ENCODE measurements at regions not wholly inside any gene's neighbourhood (a gene's known extent, or its start where the extent isn't known, plus 50 kb on each side); places are given as distances from the start of the nearest gene placed in this dataset.

GRCh38 chr2:136497709-136498108 is 267.6 kb upstream of the THSD7B start:
- no peak overlapping the region for H3K4me2 ChIP-seq (ENCODE audit: insufficient read depth, low read length)
- H3K79me2 ChIP-seq (ENCODE audit: insufficient read depth, low read length): no peaks in the 10 kb centered on the region
- no peak for DNase-seq
- H3K4me3 ChIP-seq (ENCODE audit: low read depth in 1 of 2, low read length in 2 of 2): no peak overlapping the region
- no peaks in the 10 kb centered on the region for H3K9me3 ChIP-seq (ENCODE audit: insufficient read depth, low read length, severe bottlenecking)
- H3K27me3 ChIP-seq (ENCODE audit: insufficient read depth, low read length, poor library complexity): peaks cover 14% of the 10 kb centered on the region
- ATAC-seq (ENCODE audit: insufficient read depth, low read depth): no peak
- no peak for TF ChIP-seq CTCF (IDR thresholded peaks at IDR 0.05; ENCODE audit: borderline replicate concordance, extremely low read depth, low read length, poor library complexity, severe bottlenecking)
- no peak for TF ChIP-seq EZH2 (IDR thresholded peaks at IDR 0.05; ENCODE audit: borderline replicate concordance, low read depth, low read length, severe bottlenecking)
- no peak overlapping the region for H3K27ac ChIP-seq (ENCODE audit: low read length)
- H3K9ac ChIP-seq (ENCODE audit: low read depth, low read length): no peak overlapping the region
- H3K4me1 ChIP-seq (ENCODE audit: insufficient read depth, low read length): no peaks in the 10 kb centered on the region
- no peaks in the 10 kb centered on the region for H3K36me3 ChIP-seq (ENCODE audit: insufficient read depth, low read length)
- no peak overlapping the region for H2AFZ ChIP-seq (ENCODE audit: low read depth, low read length)
- no peaks in the 10 kb centered on the region for H4K20me1 ChIP-seq (ENCODE audit: insufficient read depth, low read length)

GRCh38 chr2:136496966-136497365 is 268.4 kb upstream of the THSD7B start:
- Histone ChIP-seq H4K20me1 (ENCODE audit: insufficient read depth, low read length) (no peaks in the 10 kb centered on the region), H3K27me3 (ENCODE audit: insufficient read depth, low read length, poor library complexity) (peaks cover 15% of the 10 kb centered on the region), H3K4me1 (ENCODE audit: insufficient read depth, low read length) (no peaks in the 10 kb centered on the region), H3K9me3 (ENCODE audit: insufficient read depth, low read length, severe bottlenecking) (no peaks in the 10 kb centered on the region), H3K9ac (ENCODE audit: low read depth, low read length) (no peak overlapping the region), H3K36me3 (ENCODE audit: insufficient read depth, low read length) (no peaks in the 10 kb centered on the region), H3K27ac (ENCODE audit: low read length) (no peak overlapping the region), H3K4me3 (ENCODE audit: low read depth in 1 of 2, low read length in 2 of 2) (no peak overlapping the region), H3K4me2 (ENCODE audit: insufficient read depth, low read length) (no peak overlapping the region), H3K79me2 (ENCODE audit: insufficient read depth, low read length) (no peaks in the 10 kb centered on the region), H2AFZ (ENCODE audit: low read depth, low read length) (no peak overlapping the region)
- DNase-seq: no peak
- TF ChIP-seq CTCF (IDR thresholded peaks at IDR 0.05; ENCODE audit: borderline replicate concordance, extremely low read depth, low read length, poor library complexity, severe bottlenecking): no peak
- TF ChIP-seq EZH2 (IDR thresholded peaks at IDR 0.05; ENCODE audit: borderline replicate concordance, low read depth, low read length, severe bottlenecking): no peak
- no peak for ATAC-seq (ENCODE audit: insufficient read depth, low read depth)

- H3K4me2 ChIP-seq (ENCODE audit: insufficient read depth, low read length): no peak overlapping the region
- H2AFZ ChIP-seq (ENCODE audit: low read depth, low read length): no peak overlapping the region
Measured at GRCh38 chr2:136495636-136496035, 269.7 kb upstream of the THSD7B start.

More at GRCh38 chr2:136495636-136496035, 269.7 kb upstream of the THSD7B start:
- Histone ChIP-seq H3K4me1 (ENCODE audit: insufficient read depth, low read length) (no peaks in the 10 kb centered on the region), H3K36me3 (ENCODE audit: insufficient read depth, low read length) (no peaks in the 10 kb centered on the region), H3K27me3 (ENCODE audit: insufficient read depth, low read length, poor library complexity) (peaks cover 15% of the 10 kb centered on the region), H4K20me1 (ENCODE audit: insufficient read depth, low read length) (no peaks in the 10 kb centered on the region), H3K9ac (ENCODE audit: low read depth, low read length) (no peak overlapping the region), H3K9me3 (ENCODE audit: insufficient read depth, low read length, severe bottlenecking) (no peaks in the 10 kb centered on the region), H3K27ac (ENCODE audit: low read length) (no peak overlapping the region), H3K79me2 (ENCODE audit: insufficient read depth, low read length) (no peaks in the 10 kb centered on the region), H3K4me3 (ENCODE audit: low read depth in 1 of 2, low read length in 2 of 2) (no peak overlapping the region)
- no peak for DNase-seq
- no peak for TF ChIP-seq EZH2 (IDR thresholded peaks at IDR 0.05; ENCODE audit: borderline replicate concordance, low read depth, low read length, severe bottlenecking)
- no peak for TF ChIP-seq CTCF (IDR thresholded peaks at IDR 0.05; ENCODE audit: borderline replicate concordance, extremely low read depth, low read length, poor library complexity, severe bottlenecking)
- no peak for ATAC-seq (ENCODE audit: insufficient read depth, low read depth)

Measured in DND-41 (cell line).